DOHH2 (cell line): ENCODE measurements at regions not wholly inside any gene's neighbourhood (a gene's known extent, or its start where the extent isn't known, plus 50 kb on each side); places are given as distances from the start of the nearest gene placed in this dataset.

Experiments used
- EZH2phosphoT487 ChIP-seq: fragments of 200-600 bp; sonication (generic); IDR thresholded peaks from 2 replicates; pipeline ENCODE4 v1.6.1; 2017; ENCODE audit warnings: borderline replicate concordance, mild to moderate bottlenecking, antibody characterized with exemption, low read length, moderate library complexity, mixed read lengths
- TF ChIP-seq, protein P1 (sequence below): fragments of 200-600 bp; sonication (generic); IDR thresholded peaks from one replicate; pipeline ENCODE4 v1.5.1; 2014; ENCODE audit warnings: antibody characterized with exemption, mild to moderate bottlenecking, low read depth, low read length; ENCODE audit not compliant: poor library complexity, severe bottlenecking

- TF ChIP-seq, protein P1, sequence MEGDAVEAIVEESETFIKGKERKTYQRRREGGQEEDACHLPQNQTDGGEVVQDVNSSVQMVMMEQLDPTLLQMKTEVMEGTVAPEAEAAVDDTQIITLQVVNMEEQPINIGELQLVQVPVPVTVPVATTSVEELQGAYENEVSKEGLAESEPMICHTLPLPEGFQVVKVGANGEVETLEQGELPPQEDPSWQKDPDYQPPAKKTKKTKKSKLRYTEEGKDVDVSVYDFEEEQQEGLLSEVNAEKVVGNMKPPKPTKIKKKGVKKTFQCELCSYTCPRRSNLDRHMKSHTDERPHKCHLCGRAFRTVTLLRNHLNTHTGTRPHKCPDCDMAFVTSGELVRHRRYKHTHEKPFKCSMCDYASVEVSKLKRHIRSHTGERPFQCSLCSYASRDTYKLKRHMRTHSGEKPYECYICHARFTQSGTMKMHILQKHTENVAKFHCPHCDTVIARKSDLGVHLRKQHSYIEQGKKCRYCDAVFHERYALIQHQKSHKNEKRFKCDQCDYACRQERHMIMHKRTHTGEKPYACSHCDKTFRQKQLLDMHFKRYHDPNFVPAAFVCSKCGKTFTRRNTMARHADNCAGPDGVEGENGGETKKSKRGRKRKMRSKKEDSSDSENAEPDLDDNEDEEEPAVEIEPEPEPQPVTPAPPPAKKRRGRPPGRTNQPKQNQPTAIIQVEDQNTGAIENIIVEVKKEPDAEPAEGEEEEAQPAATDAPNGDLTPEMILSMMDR = no peak
- no peak for TF ChIP-seq EZH2phosphoT487
These were observed 946.4 kb upstream of the PTPRD start for GRCh38 chr9:11559001-11559776.
